GM12892 (cell line): ENCODE measurements at regions not wholly inside any gene's neighbourhood (a gene's known extent, or its start where the extent isn't known, plus 50 kb on each side); places are given as distances from the start of the nearest gene placed in this dataset.

ENCODE experiments used
- POLR2A ChIP-seq: IDR thresholded peaks from 2 replicates; pipeline ENCODE4 v1.6.1; 2011; ENCODE audit warnings: low read depth, low read length, control low read depth
- POLR2AphosphoS5 ChIP-seq: IDR thresholded peaks from 2 replicates; pipeline ENCODE4 v1.6.1; 2011; ENCODE audit warnings: low read depth, low read length, control low read depth
- TAF1 ChIP-seq: IDR thresholded peaks from 2 replicates; pipeline ENCODE4 v1.6.1; 2011; ENCODE audit warnings: low read depth, mild to moderate bottlenecking, control low read depth, low read length, borderline replicate concordance

- TF ChIP-seq POLR2AphosphoS5 (no peak), POLR2A (no peak), TAF1 (no peak)
Observed at GRCh38 chr21:27164208-27165177, 197.6 kb upstream of the ADAMTS5 start.
